ENCODE measurements at regions not wholly inside any gene's neighbourhood (a gene's known extent, or its start where the extent isn't known, plus 50 kb on each side); places are given as distances from the start of the nearest gene placed in this dataset.

DNA sequence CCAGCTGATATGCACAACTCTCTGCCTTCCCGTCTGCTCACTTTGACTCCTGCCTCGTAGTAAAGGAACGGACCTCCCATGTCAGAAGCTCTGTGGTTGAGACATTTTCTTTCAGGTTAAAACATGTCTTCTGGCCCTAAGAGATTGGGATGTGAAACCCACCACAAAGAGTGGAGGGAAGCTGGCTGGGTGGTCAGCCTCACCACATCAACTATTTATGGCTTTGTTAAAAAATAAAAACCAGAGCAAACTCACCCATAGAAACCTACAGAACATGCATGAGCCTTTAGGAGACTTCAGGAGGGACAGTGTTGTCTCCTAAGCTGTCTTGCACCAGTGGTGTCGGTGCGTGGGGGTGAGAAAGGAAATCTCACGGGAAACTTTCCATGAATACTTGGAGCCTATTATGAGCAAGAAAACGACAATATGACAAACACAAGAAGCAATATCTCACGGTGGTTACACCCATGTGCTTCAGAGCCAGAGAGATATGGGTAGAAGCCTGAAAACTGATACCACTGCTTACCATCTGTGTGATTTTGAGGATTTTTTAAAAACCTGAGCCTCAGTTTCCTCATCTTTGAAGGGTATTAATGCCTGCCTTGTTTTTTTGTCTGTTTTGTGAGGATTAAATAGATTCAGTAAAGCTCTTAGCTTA, 61.7 kb upstream of the XYLT1 start:
- no peak for DNase-seq (ENCODE audit: extremely low spot score)
- TF ChIP-seq EP300 (IDR thresholded peaks at IDR 0.05) (no peak), POLR2A (IDR thresholded peaks at IDR 0.05; ENCODE audit: low read depth) (no peak), POLR2AphosphoS5 (IDR thresholded peaks at IDR 0.05) (no peak)
- TF ChIP-seq, protein P1, sequence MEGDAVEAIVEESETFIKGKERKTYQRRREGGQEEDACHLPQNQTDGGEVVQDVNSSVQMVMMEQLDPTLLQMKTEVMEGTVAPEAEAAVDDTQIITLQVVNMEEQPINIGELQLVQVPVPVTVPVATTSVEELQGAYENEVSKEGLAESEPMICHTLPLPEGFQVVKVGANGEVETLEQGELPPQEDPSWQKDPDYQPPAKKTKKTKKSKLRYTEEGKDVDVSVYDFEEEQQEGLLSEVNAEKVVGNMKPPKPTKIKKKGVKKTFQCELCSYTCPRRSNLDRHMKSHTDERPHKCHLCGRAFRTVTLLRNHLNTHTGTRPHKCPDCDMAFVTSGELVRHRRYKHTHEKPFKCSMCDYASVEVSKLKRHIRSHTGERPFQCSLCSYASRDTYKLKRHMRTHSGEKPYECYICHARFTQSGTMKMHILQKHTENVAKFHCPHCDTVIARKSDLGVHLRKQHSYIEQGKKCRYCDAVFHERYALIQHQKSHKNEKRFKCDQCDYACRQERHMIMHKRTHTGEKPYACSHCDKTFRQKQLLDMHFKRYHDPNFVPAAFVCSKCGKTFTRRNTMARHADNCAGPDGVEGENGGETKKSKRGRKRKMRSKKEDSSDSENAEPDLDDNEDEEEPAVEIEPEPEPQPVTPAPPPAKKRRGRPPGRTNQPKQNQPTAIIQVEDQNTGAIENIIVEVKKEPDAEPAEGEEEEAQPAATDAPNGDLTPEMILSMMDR (IDR thresholded peaks at IDR 0.05), result no peak
- no peaks in the 10 kb centered on the region for H3K36me3 ChIP-seq
- no peaks in the 10 kb centered on the region for H3K4me1 ChIP-seq
- H3K4me3 ChIP-seq, result no peak overlapping the region
- WGBS, result 85% methylated on average over 8 of the region's 8 CpGs
- intact Hi-C loops (cut with DNase I), result no loop called here
- H3K27ac ChIP-seq (replicated peaks in 1 of 4), result no peak overlapping the region
- peaks cover 0 to 6% (median 0%) of the 10 kb centered on the region in 4 donors for H3K27me3 ChIP-seq
- H3K9me3 ChIP-seq, result peaks cover 0 to 5% (median 0%) of the 10 kb centered on the region in 4 donors

DNA sequence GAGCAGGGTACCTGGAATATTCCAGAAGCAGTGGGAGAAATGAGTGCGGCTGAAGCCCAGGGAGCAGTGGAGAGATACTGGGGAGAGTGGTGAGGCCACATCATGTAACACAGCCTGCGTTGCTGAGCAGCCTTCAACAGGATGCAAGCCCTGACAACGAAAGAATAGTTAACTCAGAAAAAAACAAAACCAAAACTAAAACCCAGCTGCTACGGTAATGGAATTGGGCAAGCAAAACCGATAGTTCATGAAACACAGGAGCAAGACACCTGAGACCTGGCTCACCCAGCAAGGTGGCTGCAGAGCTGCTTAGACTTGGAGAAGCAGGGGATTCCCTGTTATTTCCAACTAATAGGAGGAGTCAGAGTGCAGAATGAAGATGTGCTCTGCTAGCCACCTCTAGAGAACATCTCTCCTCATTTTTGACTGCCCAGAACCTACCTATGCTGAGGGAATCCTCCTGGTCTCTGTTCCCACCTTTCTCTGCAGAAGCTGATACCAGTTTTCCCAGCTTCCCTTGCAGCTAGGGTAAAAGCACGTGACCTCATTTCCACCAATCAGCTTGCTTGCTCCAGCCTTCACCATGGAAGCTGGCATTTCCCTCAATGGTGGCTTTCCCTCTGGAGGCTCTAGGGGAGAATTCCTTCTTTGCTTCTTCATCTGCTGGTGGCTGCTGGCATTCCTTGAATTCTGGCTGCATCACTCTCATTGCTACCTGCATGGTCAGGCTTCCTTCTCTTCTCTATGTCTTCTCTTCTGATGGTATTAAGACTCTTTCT, 59.4 kb upstream of the XYLT1 start:
- H3K4me3 ChIP-seq, result no peak overlapping the region
- H3K36me3 ChIP-seq, result no peaks in the 10 kb centered on the region
- no peaks in the 10 kb centered on the region for H3K27me3 ChIP-seq
- TF ChIP-seq, protein P1 (IDR thresholded peaks at IDR 0.05), result no peak
- TF ChIP-seq POLR2AphosphoS5 (IDR thresholded peaks at IDR 0.05) (no peak), POLR2A (IDR thresholded peaks at IDR 0.05; ENCODE audit: low read depth) (no peak), EP300 (IDR thresholded peaks at IDR 0.05) (no peak)
- intact Hi-C loops (cut with DNase I), result no loop called here
- H3K9me3 ChIP-seq, result peaks cover 0 to 5% (median 0%) of the 10 kb centered on the region in 4 donors
- H3K4me1 ChIP-seq, result no peaks in the 10 kb centered on the region
- no peak for DNase-seq (ENCODE audit: extremely low spot score)
- WGBS, result 79% methylated on average over 6 of the region's 6 CpGs
- no peak overlapping the region for H3K27ac ChIP-seq (replicated peaks in 1 of 4)

DNA sequence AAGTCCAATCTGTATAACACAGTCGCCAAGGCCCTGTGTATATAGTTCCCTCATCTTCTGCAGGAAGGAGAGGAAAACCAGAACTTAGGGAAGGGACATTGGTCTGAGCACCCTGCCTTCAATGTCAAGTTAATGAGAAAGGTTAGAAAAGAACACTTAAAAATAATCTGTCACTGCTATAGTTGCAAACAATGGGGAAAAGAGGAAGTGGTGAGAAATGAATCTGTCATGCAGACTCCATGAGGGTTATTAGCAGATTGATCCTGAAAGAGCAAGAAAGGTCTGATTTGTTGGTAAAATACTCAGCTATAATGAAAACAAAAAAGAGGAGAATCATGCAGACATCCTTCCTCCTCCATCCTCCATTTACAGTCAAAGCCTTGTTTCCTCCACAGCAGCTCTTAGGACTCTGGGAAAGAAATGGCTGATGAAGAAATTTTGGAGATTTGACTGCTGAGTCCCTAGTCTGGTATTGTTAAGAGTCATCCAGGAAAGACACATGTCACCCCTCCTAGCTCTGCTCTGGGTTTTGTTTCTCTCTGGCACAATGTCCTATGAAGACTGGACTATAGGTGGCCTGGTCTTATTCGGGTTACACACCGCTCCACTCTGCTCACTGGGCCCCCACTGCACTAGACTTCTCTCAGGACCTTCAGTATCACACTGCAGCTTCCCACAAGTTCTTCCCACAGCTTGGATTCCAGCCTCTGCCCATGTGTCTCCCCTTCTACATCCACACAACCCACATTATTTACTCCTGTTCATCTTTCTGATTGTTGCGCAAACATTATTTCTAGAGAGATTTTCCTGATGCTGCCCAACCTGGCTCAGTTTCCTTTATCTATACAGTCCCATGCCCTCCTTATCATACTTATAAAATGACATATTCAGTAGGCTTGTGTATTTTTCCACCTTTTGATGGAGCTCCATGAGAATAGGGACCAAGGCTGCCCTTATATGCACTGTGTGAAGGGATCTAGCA, 56.5 kb upstream of the XYLT1 start:
- Histone ChIP-seq H3K9me3 (peaks cover 0 to 5% (median 0%) of the 10 kb centered on the region in 4 donors), H3K36me3 (no peaks in the 10 kb centered on the region), H3K4me1 (no peaks in the 10 kb centered on the region), H3K27ac (replicated peaks in 1 of 4) (no peak overlapping the region), H3K4me3 (no peak overlapping the region), H3K27me3 (no peaks in the 10 kb centered on the region)
- intact Hi-C loops (cut with DNase I), result no loop called here
- DNase-seq (ENCODE audit: extremely low spot score), result no peak
- TF ChIP-seq, protein P1 (IDR thresholded peaks at IDR 0.05), result no peak
- TF ChIP-seq EP300 (IDR thresholded peaks at IDR 0.05) (no peak), POLR2A (IDR thresholded peaks at IDR 0.05; ENCODE audit: low read depth) (no peak), POLR2AphosphoS5 (IDR thresholded peaks at IDR 0.05) (no peak)
- 82% methylated on average over 4 of the region's 4 CpGs for WGBS

DNA sequence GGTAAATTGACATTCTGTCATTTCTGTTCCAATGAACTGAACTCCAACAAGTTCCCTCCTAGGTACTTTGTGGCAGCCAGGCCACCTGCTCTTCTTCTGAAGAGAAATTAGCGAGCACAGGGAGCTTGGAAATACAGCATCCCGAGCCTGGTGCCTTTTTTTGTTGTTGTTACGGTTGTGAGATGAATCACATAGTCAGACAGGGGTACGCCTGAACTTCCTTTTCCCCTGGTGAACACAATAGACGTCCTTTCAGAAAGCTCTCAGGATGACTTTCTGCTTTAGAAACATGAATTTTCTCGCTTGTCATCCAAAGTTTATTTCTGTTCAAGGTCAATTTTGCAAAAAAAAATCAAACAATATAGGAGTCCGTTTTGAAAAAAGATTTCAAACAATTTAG, 53.9 kb upstream of the XYLT1 start:
- TF ChIP-seq, protein P1 (IDR thresholded peaks at IDR 0.05), result no peak
- TF ChIP-seq EP300 (IDR thresholded peaks at IDR 0.05) (no peak), POLR2AphosphoS5 (IDR thresholded peaks at IDR 0.05) (no peak), POLR2A (IDR thresholded peaks at IDR 0.05; ENCODE audit: low read depth) (no peak)
- Histone ChIP-seq H3K4me1 (no peaks in the 10 kb centered on the region), H3K9me3 (no peaks in the 10 kb centered on the region), H3K36me3 (no peaks in the 10 kb centered on the region), H3K27me3 (no peaks in the 10 kb centered on the region), H3K4me3 (no peak overlapping the region), H3K27ac (replicated peaks in 1 of 4) (no peak overlapping the region)
- no peak for DNase-seq (ENCODE audit: extremely low spot score)
- intact Hi-C loops (cut with DNase I), result no loop called here
- WGBS, result 48% methylated on average over 7 of the region's 7 CpGs
